ENCODE measurements at regions not wholly inside any gene's neighbourhood (a gene's known extent, or its start where the extent isn't known, plus 50 kb on each side); places are given as distances from the start of the nearest gene placed in this dataset.

- DNase-seq (ENCODE audit: low spot score): no peak
Measured at GRCh38 chr10:129114588-129114987, 352.5 kb upstream of the MGMT start.

- DNase-seq (ENCODE audit: low spot score): no peak
Measured at GRCh38 chr10:129116371-129116770, 350.7 kb upstream of the MGMT start.

GRCh38 chr10:129120441-129120840, 346.6 kb upstream of the MGMT start:
- no peak for DNase-seq (ENCODE audit: low spot score)

- DNase-seq (ENCODE audit: low spot score): no peak
Measured at GRCh38 chr10:129122846-129123245, 344.2 kb upstream of the MGMT start.

- DNase-seq (ENCODE audit: low spot score): no peak
Measured at GRCh38 chr10:129123428-129123827, 343.6 kb upstream of the MGMT start.

GRCh38 chr10:129126982-129127381, 340.1 kb upstream of the MGMT start:
- no peak for DNase-seq (ENCODE audit: low spot score)

GRCh38 chr10:129131457-129132132, 335.4 kb upstream of the MGMT start:
- DNase-seq (ENCODE audit: low spot score): no peak

GRCh38 chr10:129133856-129134255, 333.2 kb upstream of the MGMT start:
- no peak for DNase-seq (ENCODE audit: low spot score)

GRCh38 chr10:129134371-129134770, 332.7 kb upstream of the MGMT start:
- no peak for DNase-seq (ENCODE audit: low spot score)

GRCh38 chr10:129135624-129136023, 331.4 kb upstream of the MGMT start:
- DNase-seq (ENCODE audit: low spot score): no peak

- DNase-seq (ENCODE audit: low spot score): no peak
Measured at GRCh38 chr10:129136074-129136473, 331.0 kb upstream of the MGMT start.

- DNase-seq (ENCODE audit: low spot score): no peak
Measured at GRCh38 chr10:129136951-129137350, 330.1 kb upstream of the MGMT start.

GRCh38 chr10:129140921-129141885, 325.8 kb upstream of the MGMT start:
- DNase-seq (ENCODE audit: low spot score): peak; percentile 3

- DNase-seq (ENCODE audit: low spot score): no peak
Measured at GRCh38 chr10:129151281-129151680, 315.8 kb upstream of the MGMT start.

- DNase-seq (ENCODE audit: low spot score): no peak
Measured at GRCh38 chr10:129156406-129156805, 310.6 kb upstream of the MGMT start.

GRCh38 chr10:129157185-129157584, 309.9 kb upstream of the MGMT start:
- no peak for DNase-seq (ENCODE audit: low spot score)

- DNase-seq (ENCODE audit: low spot score): no peak
Measured at GRCh38 chr10:129161150-129161549, 305.9 kb upstream of the MGMT start.

- no peak for DNase-seq (ENCODE audit: low spot score)
Measured at GRCh38 chr10:129163531-129163930, 303.5 kb upstream of the MGMT start.

- no peak for DNase-seq (ENCODE audit: low spot score)
Measured at GRCh38 chr10:129165076-129165720, 301.8 kb upstream of the MGMT start.

- DNase-seq (ENCODE audit: low spot score): no peak
Measured at GRCh38 chr10:129165770-129166169, 301.3 kb upstream of the MGMT start.

- DNase-seq (ENCODE audit: low spot score): no peak
Measured at GRCh38 chr10:129168660-129169059, 298.4 kb upstream of the MGMT start.

GRCh38 chr10:129169115-129169514, 297.9 kb upstream of the MGMT start:
- DNase-seq (ENCODE audit: low spot score): no peak

GRCh38 chr10:129170812-129171211, 296.2 kb upstream of the MGMT start:
- no peak for DNase-seq (ENCODE audit: low spot score)
